Osteocyte (in vitro differentiated cells): ENCODE measurements at regions not wholly inside any gene's neighbourhood (a gene's known extent, or its start where the extent isn't known, plus 50 kb on each side); places are given as distances from the start of the nearest gene placed in this dataset.

Experiments
- DNase-seq: peaks from one replicate; pipeline ENCODE4 v3.0.0; 2021; ENCODE audit warnings: mixed read lengths; ENCODE audit not compliant: unreplicated experiment; ENCODE audit errors: extremely low spot score
- H3K27ac Mint-ChIP-seq: one replicate; pipeline ENCODE4 v1.8.0; 2021; ENCODE audit warnings: mild to moderate bottlenecking, mixed read lengths; ENCODE audit not compliant: unreplicated experiment
- H3K27me3 Mint-ChIP-seq: one replicate; pipeline ENCODE4 v1.8.0; 2021; ENCODE audit warnings: mixed read lengths; ENCODE audit not compliant: unreplicated experiment
- H3K36me3 Mint-ChIP-seq: one replicate; pipeline ENCODE4 v1.8.0; 2021; ENCODE audit warnings: mixed read lengths; ENCODE audit not compliant: unreplicated experiment
- H3K4me1 Mint-ChIP-seq: one replicate; pipeline ENCODE4 v1.8.0; 2021; ENCODE audit warnings: mixed read lengths; ENCODE audit not compliant: unreplicated experiment
- H3K4me3 Mint-ChIP-seq: one replicate; pipeline ENCODE4 v1.8.0; 2021; ENCODE audit warnings: mild to moderate bottlenecking, moderate library complexity, mixed read lengths; ENCODE audit not compliant: unreplicated experiment
- H3K9me3 Mint-ChIP-seq: one replicate; pipeline ENCODE4 v1.8.0; 2021; ENCODE audit warnings: mixed read lengths; ENCODE audit not compliant: unreplicated experiment
- CTCF ChIP-seq: fragments of 200-600 bp; sonication (generic); IDR thresholded peaks from 2 replicates; pipeline ENCODE4 v1.5.0; 2021; ENCODE audit warnings: antibody characterized with exemption, mild to moderate bottlenecking, moderate library complexity

GRCh38 chr13:105773863-105774538 lies 761.5 kb downstream of the EFNB2 start:
- no peak overlapping the region for H3K27ac Mint-ChIP-seq
- peaks cover 13% of the 10 kb centered on the region for H3K4me1 Mint-ChIP-seq
- H3K27me3 Mint-ChIP-seq: no peaks in the 10 kb centered on the region
- DNase-seq: no peak
- TF ChIP-seq CTCF: no peak
- H3K36me3 Mint-ChIP-seq: no peaks in the 10 kb centered on the region
- H3K9me3 Mint-ChIP-seq: peaks cover 5% of the 10 kb centered on the region
- no peak overlapping the region for H3K4me3 Mint-ChIP-seq

- H3K4me1 Mint-ChIP-seq: peaks cover 13% of the 10 kb centered on the region
- TF ChIP-seq CTCF: no peak
- no peak overlapping the region for H3K27ac Mint-ChIP-seq
- no peaks in the 10 kb centered on the region for H3K36me3 Mint-ChIP-seq
- no peak overlapping the region for H3K4me3 Mint-ChIP-seq
- peaks cover 5% of the 10 kb centered on the region for H3K9me3 Mint-ChIP-seq
- no peaks in the 10 kb centered on the region for H3K27me3 Mint-ChIP-seq
- DNase-seq: no peak
Observed at GRCh38 chr13:105773241-105773640, 762.2 kb downstream of the EFNB2 start.

- no peak for DNase-seq
- Mint-ChIP-seq H3K27ac (no peak overlapping the region), H3K36me3 (no peaks in the 10 kb centered on the region), H3K27me3 (no peaks in the 10 kb centered on the region), H3K4me3 (no peak overlapping the region), H3K4me1 (no peaks in the 10 kb centered on the region), H3K9me3 (peaks cover 3% of the 10 kb centered on the region)
- TF ChIP-seq CTCF: no peak
Observed at GRCh38 chr13:105764486-105764885, 771.0 kb downstream of the EFNB2 start.

GRCh38 chr13:105763851-105764250 lies 771.6 kb downstream of the EFNB2 start:
- Mint-ChIP-seq H3K9me3 (peaks cover 3% of the 10 kb centered on the region), H3K4me1 (no peaks in the 10 kb centered on the region), H3K4me3 (no peak overlapping the region), H3K27me3 (no peaks in the 10 kb centered on the region), H3K36me3 (no peaks in the 10 kb centered on the region), H3K27ac (no peak overlapping the region)
- no peak for TF ChIP-seq CTCF
- DNase-seq: no peak

- H3K4me3 Mint-ChIP-seq: no peak overlapping the region
- no peak for DNase-seq
- H3K9me3 Mint-ChIP-seq: peaks cover 3% of the 10 kb centered on the region
- H3K27ac Mint-ChIP-seq: no peak overlapping the region
- TF ChIP-seq CTCF: no peak
- no peaks in the 10 kb centered on the region for H3K4me1 Mint-ChIP-seq
- H3K27me3 Mint-ChIP-seq: no peaks in the 10 kb centered on the region
- no peaks in the 10 kb centered on the region for H3K36me3 Mint-ChIP-seq
Observed at GRCh38 chr13:105762096-105762495, 773.4 kb downstream of the EFNB2 start.
